H9 (cell line): ENCODE measurements at regions not wholly inside any gene's neighbourhood (a gene's known extent, or its start where the extent isn't known, plus 50 kb on each side); places are given as distances from the start of the nearest gene placed in this dataset.

Experiments
- DNase-seq: peaks from one replicate; pipeline ENCODE4 v3.0.0-alpha.2; 2017
- H2AFZ ChIP-seq: one replicate; pipeline ENCODE4 v1.6.1; 2013; ENCODE audit warnings: mild to moderate bottlenecking, low read length, control low read depth, moderate library complexity
- H2AK5ac ChIP-seq: 2 replicates; pipeline ENCODE4 v1.6.1; 2013; ENCODE audit warnings: low read length, control low read depth, mixed read lengths; ENCODE audit not compliant: insufficient read length
- H2BK120ac ChIP-seq: one replicate; pipeline ENCODE4 v1.6.1; 2013; ENCODE audit warnings: low read depth, mild to moderate bottlenecking, low read length, control low read depth, inconsistent platforms; ENCODE audit not compliant: poor library complexity, severe bottlenecking
- H2BK12ac ChIP-seq: 2 replicates; pipeline ENCODE4 v1.6.1; 2013; ENCODE audit warnings: low read length, control low read depth, mixed read lengths, low read depth; ENCODE audit not compliant: insufficient read length
- H2BK15ac ChIP-seq: 2 replicates; pipeline ENCODE4 v1.6.1; 2013; ENCODE audit warnings: low read depth, low read length, control low read depth
- H2BK20ac ChIP-seq: one replicate; pipeline ENCODE4 v1.6.1; 2013; ENCODE audit warnings: low read depth, mild to moderate bottlenecking, low read length, control low read depth, inconsistent platforms; ENCODE audit not compliant: poor library complexity, severe bottlenecking
- H2BK5ac ChIP-seq: 2 replicates; pipeline ENCODE4 v1.6.1; 2013; ENCODE audit warnings: low read length, control low read depth, mixed read lengths; ENCODE audit not compliant: insufficient read length
- H3K14ac ChIP-seq: 2 replicates; pipeline ENCODE4 v1.6.1; 2013; ENCODE audit warnings: low read length, control low read depth; ENCODE audit not compliant: insufficient read depth
- H3K18ac ChIP-seq: 2 replicates; pipeline ENCODE4 v1.6.1; 2013; ENCODE audit warnings: low read depth, mild to moderate bottlenecking, mixed read lengths, low read length, control low read depth; ENCODE audit not compliant: insufficient read length
- H3K23ac ChIP-seq: 2 replicates; pipeline ENCODE4 v1.6.1; 2013; ENCODE audit warnings: low read length, control low read depth, mixed read lengths, low read depth; ENCODE audit not compliant: insufficient read length
- H3K23me2 ChIP-seq: 2 replicates; pipeline ENCODE4 v1.6.1; 2013; ENCODE audit warnings: low read depth, mild to moderate bottlenecking, mixed read lengths, low read length, control low read depth; ENCODE audit not compliant: insufficient read length, poor library complexity, severe bottlenecking
- H3K27ac ChIP-seq: 2 replicates; pipeline ENCODE4 v1.5.1; 2013; ENCODE audit warnings: low read length, control low read depth, mixed read lengths, low read depth; ENCODE audit not compliant: insufficient read length
- H3K27me3 ChIP-seq: 2 replicates; pipeline ENCODE4 v1.6.1; 2013; ENCODE audit warnings: low read length, control low read depth, inconsistent platforms; ENCODE audit not compliant: insufficient read depth
- H3K4ac ChIP-seq: 2 replicates; pipeline ENCODE4 v1.6.1; 2013; ENCODE audit warnings: low read depth, mild to moderate bottlenecking, control low read depth, inconsistent platforms, low read length, moderate library complexity
- H3K4me1 ChIP-seq: 2 replicates; pipeline ENCODE4 v1.6.1; 2013; ENCODE audit warnings: low read length, control low read depth, inconsistent platforms; ENCODE audit not compliant: insufficient read depth
- H3K4me2 ChIP-seq: 2 replicates; pipeline ENCODE4 v1.6.1; 2013; ENCODE audit warnings: low read length, control low read depth, mixed read lengths; ENCODE audit not compliant: insufficient read length, insufficient read depth
- H3K56ac ChIP-seq: 2 replicates; pipeline ENCODE4 v1.6.1; 2013; ENCODE audit warnings: low read depth, mild to moderate bottlenecking, mixed read lengths, low read length, control low read depth; ENCODE audit not compliant: insufficient read length
- H3K79me1 ChIP-seq: 2 replicates; pipeline ENCODE4 v1.6.1; 2013; ENCODE audit warnings: low read depth, mild to moderate bottlenecking, moderate library complexity, low read length, control low read depth, inconsistent platforms; ENCODE audit not compliant: insufficient read depth, poor library complexity, severe bottlenecking
- H3K79me2 ChIP-seq: 2 replicates; pipeline ENCODE4 v1.6.1; 2013; ENCODE audit warnings: low read length, control low read depth, inconsistent platforms; ENCODE audit not compliant: insufficient read depth
- H3K9ac ChIP-seq: 2 replicates; pipeline ENCODE4 v1.6.1; 2013; ENCODE audit warnings: low read length, control low read depth, mixed read lengths; ENCODE audit not compliant: insufficient read length; ENCODE audit errors: extremely low read depth
- H3K9me3 ChIP-seq: one replicate; pipeline ENCODE4 v1.6.1; 2013; ENCODE audit warnings: low read depth, low read length, inconsistent platforms; ENCODE audit not compliant: control insufficient read depth
- H3T11ph ChIP-seq: one replicate; pipeline ENCODE4 v1.6.1; 2013; ENCODE audit warnings: mild to moderate bottlenecking, low read length, control low read depth, inconsistent platforms
- H4K20me1 ChIP-seq: one replicate; pipeline ENCODE4 v1.6.1; 2013; ENCODE audit not compliant: control insufficient read depth, insufficient read length, insufficient read depth
- H4K5ac ChIP-seq: 2 replicates; pipeline ENCODE4 v1.6.1; 2013; ENCODE audit warnings: low read depth, mild to moderate bottlenecking, mixed read lengths, low read length, control low read depth; ENCODE audit not compliant: insufficient read length
- H4K8ac ChIP-seq: replicated peaks from 2 replicates; pipeline ENCODE4 v1.6.1; 2013; ENCODE audit warnings: low read length, control low read depth, mixed read lengths, low read depth; ENCODE audit not compliant: insufficient read length
- H4K91ac ChIP-seq: 2 replicates; pipeline ENCODE4 v1.6.1; 2013; ENCODE audit warnings: low read depth, mild to moderate bottlenecking, moderate library complexity, mixed read lengths, low read length, control low read depth; ENCODE audit not compliant: insufficient read length
- H3K27ac Mint-ChIP-seq, 3 experiments: 2 replicates in 2 of 3; 3 replicates in 1 of 3; pipeline ENCODE4 v1.8.0; 2020 to 2021; ENCODE audit warnings: mixed read lengths in 3 of 3, mild to moderate bottlenecking in 1 of 3, moderate library complexity in 1 of 3
- H3K27me3 Mint-ChIP-seq: 2 replicates; pipeline ENCODE4 v1.8.0; 2021; ENCODE audit warnings: low read depth, mild to moderate bottlenecking, moderate library complexity, mixed read lengths
- H3K36me3 Mint-ChIP-seq, 3 experiments: 2 replicates in 2 of 3; 3 replicates in 1 of 3; pipeline ENCODE4 v1.8.0; 2020 to 2021; ENCODE audit warnings: low read depth in 3 of 3, mixed read lengths in 3 of 3; ENCODE audit not compliant: insufficient read depth in 1 of 3
- H3K4me1 Mint-ChIP-seq, 2 experiments: 2 replicates each; pipeline ENCODE4 v1.8.0; 2020; ENCODE audit warnings: mixed read lengths in 2 of 2
- H3K4me3 Mint-ChIP-seq, 2 experiments: 2 replicates in 1 of 2; 3 replicates in 1 of 2; pipeline ENCODE4 v1.8.0; 2020 to 2021; ENCODE audit warnings: mild to moderate bottlenecking in 2 of 2, mixed read lengths in 2 of 2, moderate library complexity in 1 of 2
- H3K9me3 Mint-ChIP-seq, 2 experiments: 2 replicates in 1 of 2; 3 replicates in 1 of 2; pipeline ENCODE4 v1.8.0; 2020; ENCODE audit warnings: mild to moderate bottlenecking in 2 of 2, mixed read lengths in 2 of 2, moderate library complexity in 1 of 2
- CTCF ChIP-seq: fragments of 200-600 bp; sonication (generic); conservative IDR thresholded peaks from 3 replicates; pipeline ENCODE4 v1.8.0; 2021; ENCODE audit warnings: antibody characterized with exemption, mild to moderate bottlenecking

- Histone ChIP-seq H2AFZ (no peak overlapping the region), H3K56ac (no peak overlapping the region), H4K91ac (no peak overlapping the region), H3K27me3 (no peaks in the 10 kb centered on the region), H4K5ac (no peak overlapping the region), H4K20me1 (no peaks in the 10 kb centered on the region), H3K23me2 (no peaks in the 10 kb centered on the region), H3K14ac (no peak overlapping the region), H3K79me2 (no peaks in the 10 kb centered on the region), H4K8ac (no peak overlapping the region), H2BK20ac (no peak overlapping the region), H3K9ac (no peak overlapping the region), H3K18ac (no peak overlapping the region), H3K23ac (no peak overlapping the region), H3K4me1 (peaks cover 2% of the 10 kb centered on the region), H2BK15ac (no peak overlapping the region), H3K4me2 (no peak overlapping the region), H2BK12ac (no peak overlapping the region), H3K27ac (no peak overlapping the region), H2AK5ac (no peak overlapping the region), H3K9me3 (no peaks in the 10 kb centered on the region), H3K79me1 (no peaks in the 10 kb centered on the region), H2BK120ac (no peak overlapping the region), H3K4ac (no peak overlapping the region), H2BK5ac (no peak overlapping the region), H3T11ph (no peak overlapping the region)
- Mint-ChIP-seq H3K27me3 (no peaks in the 10 kb centered on the region), H3K27ac (no peak overlapping the region; a peak in 2 of 7 replicates), H3K36me3 (peaks cover 0 to 2% (median 0%) of the 10 kb centered on the region in 3 experiments; a peak in 1 of 7 replicates), H3K4me1 (peaks cover 12% of the 10 kb centered on the region in 2 experiments), H3K9me3 (no peaks in the 10 kb centered on the region; a peak in 1 of 5 replicates), H3K4me3 (no peak overlapping the region; a peak in 1 of 5 replicates)
- DNase-seq, result no peak
- TF ChIP-seq CTCF, result no peak
These were observed 417.9 kb upstream of the AGA start for GRCh38 chr4:177860171-177860570.
